ENCODE measurements at regions not wholly inside any gene's neighbourhood (a gene's known extent, or its start where the extent isn't known, plus 50 kb on each side); places are given as distances from the start of the nearest gene placed in this dataset.

GRCh38 chr15:66951531-66952320 lies 113.7 kb upstream of the SMAD3 start:
- Histone ChIP-seq H2AFZ (ENCODE audit: low read depth, low read length, poor library complexity, severe bottlenecking) (no peak overlapping the region), H3K9me2 (ENCODE audit: insufficient read depth) (no peaks in the 10 kb centered on the region), H3K4me3 (replicated peaks in 1 of 2; ENCODE audit: low read depth in 1 of 2, low read length in 2 of 2) (no peak overlapping the region), H3K79me2 (ENCODE audit: insufficient read depth, low read length) (no peaks in the 10 kb centered on the region), H3K9me3 (ENCODE audit: control insufficient read depth in 1 of 2, insufficient read depth in 1 of 2, low read depth in 1 of 2, low read length in 2 of 2) (no peaks in the 10 kb centered on the region), H3K4me1 (ENCODE audit: control insufficient read depth in 1 of 2, insufficient read depth in 2 of 2, low read length in 2 of 2) (peaks cover 15 to 56% of the 10 kb centered on the region in 2 experiments), H3K4me2 (ENCODE audit: low read length) (no peak overlapping the region), H3K27me3 (ENCODE audit: insufficient read depth, low read length) (no peaks in the 10 kb centered on the region), H3K9ac (ENCODE audit: low read length) (no peak overlapping the region), H3K27ac (ENCODE audit: low read depth, low read length) (no peak overlapping the region), H4K20me1 (ENCODE audit: insufficient read depth) (no peaks in the 10 kb centered on the region), H3K36me3 (ENCODE audit: control insufficient read depth in 1 of 2, insufficient read depth in 2 of 2, low read length in 2 of 2) (no peaks in the 10 kb centered on the region)
- ChIA-PET POLR2A (no interaction called here), CTCF (interaction anchor here (1.0 kb wide), 1 partner anchor 91 kb away, joined by 3 read pairs; no protein-coding TSS in a partner anchor), RAD21 (ENCODE audit: low non-redundant PET in 1 of 2, low total read pairs in 2 of 2, uncharacterized antibody in 2 of 2, unreplicated experiment in 2 of 2) (no interaction called here)
- TF ChIP-seq ELF1 (IDR thresholded peaks at IDR 0.05; ENCODE audit: borderline replicate concordance, low read depth) = no peak
- BruUV-seq (replicated peaks) = no TSS peak
- intact Hi-C loops (cut with micrococcal nuclease) = no loop called here
- DNase-seq (ENCODE audit: low read depth, low spot score) (no peak), ATAC-seq (no peak)

DNA sequence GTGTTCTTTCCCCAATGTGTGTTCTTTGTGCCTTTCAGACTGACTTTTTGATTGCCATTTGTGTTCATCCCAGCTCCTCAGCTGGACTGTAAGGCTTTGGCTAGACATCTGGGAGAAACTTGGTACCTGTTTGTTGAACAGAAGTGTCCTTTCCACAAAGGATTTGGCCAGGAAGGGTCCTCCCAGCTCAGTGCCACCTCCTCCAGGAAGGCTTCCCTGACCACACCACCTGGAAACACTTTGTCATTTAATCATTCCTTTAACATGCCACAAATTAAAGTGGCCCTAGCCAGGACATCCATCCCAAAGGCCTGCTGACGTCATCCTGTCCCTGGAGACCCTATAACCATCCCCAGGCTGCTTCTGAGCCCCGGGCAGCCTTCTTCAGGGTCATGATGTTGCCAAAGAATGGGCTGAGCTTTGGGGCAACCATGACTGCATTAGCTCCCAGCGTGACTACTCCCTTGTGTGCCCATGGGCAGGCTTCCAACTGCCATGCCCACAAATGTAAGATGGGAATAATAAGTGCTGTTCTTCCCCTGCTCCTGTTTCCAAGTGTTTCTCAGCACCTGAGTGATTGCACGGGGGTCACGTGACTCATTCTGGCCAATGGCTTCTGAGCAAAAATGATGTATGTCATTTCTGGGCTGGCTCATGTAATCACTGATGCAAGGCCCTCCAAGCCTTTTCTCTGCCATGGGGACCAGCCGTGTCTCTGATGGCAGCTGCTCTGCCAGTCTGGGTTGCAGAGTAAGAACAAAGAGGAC lies 112.5 kb upstream of the SMAD3 start:
- Histone ChIP-seq H3K27me3 (ENCODE audit: insufficient read depth, low read length) (no peaks in the 10 kb centered on the region), H3K79me2 (ENCODE audit: insufficient read depth, low read length) (no peaks in the 10 kb centered on the region), H3K27ac (ENCODE audit: low read depth, low read length) (no peak overlapping the region), H3K9me2 (ENCODE audit: insufficient read depth) (no peaks in the 10 kb centered on the region), H4K20me1 (ENCODE audit: insufficient read depth) (no peaks in the 10 kb centered on the region), H3K9me3 (ENCODE audit: control insufficient read depth in 1 of 2, insufficient read depth in 1 of 2, low read depth in 1 of 2, low read length in 2 of 2) (no peaks in the 10 kb centered on the region), H3K4me1 (ENCODE audit: control insufficient read depth in 1 of 2, insufficient read depth in 2 of 2, low read length in 2 of 2) (peaks cover 15 to 56% of the 10 kb centered on the region in 2 experiments), H2AFZ (ENCODE audit: low read depth, low read length, poor library complexity, severe bottlenecking) (no peak overlapping the region), H3K4me3 (replicated peaks in 1 of 2; ENCODE audit: low read depth in 1 of 2, low read length in 2 of 2) (no peak overlapping the region), H3K9ac (ENCODE audit: low read length) (no peak overlapping the region), H3K36me3 (ENCODE audit: control insufficient read depth in 1 of 2, insufficient read depth in 2 of 2, low read length in 2 of 2) (no peaks in the 10 kb centered on the region), H3K4me2 (ENCODE audit: low read length) (0 out of 2 replicates have a peak overlapping the region, but pooled peaks have one; percentile 2)
- DNase-seq (ENCODE audit: low read depth, low spot score) = no peak
- TF ChIP-seq, protein P1, sequence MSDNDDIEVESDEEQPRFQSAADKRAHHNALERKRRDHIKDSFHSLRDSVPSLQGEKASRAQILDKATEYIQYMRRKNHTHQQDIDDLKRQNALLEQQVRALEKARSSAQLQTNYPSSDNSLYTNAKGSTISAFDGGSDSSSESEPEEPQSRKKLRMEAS (IDR thresholded peaks at IDR 0.05) = no peak
- ATAC-seq = no peak
- RAD21 ChIA-PET (ENCODE audit: low non-redundant PET in 1 of 2, low total read pairs in 2 of 2, uncharacterized antibody in 2 of 2, unreplicated experiment in 2 of 2) = no interaction called here
- BruUV-seq (replicated peaks) = no TSS peak
- POLR2A ChIA-PET = no interaction called here
- CTCF ChIA-PET = no interaction called here
- intact Hi-C loops (cut with micrococcal nuclease) = no loop called here
